GM10266 (cell line): ENCODE measurements at regions not wholly inside any gene's neighbourhood (a gene's known extent, or its start where the extent isn't known, plus 50 kb on each side); places are given as distances from the start of the nearest gene placed in this dataset.

Experiments used
- DNase-seq: peaks from one replicate; pipeline ENCODE4 v3.0.0; 2012; ENCODE audit errors: extremely low spot score
- TF ChIP-seq, protein P1 (sequence below): IDR thresholded peaks from 2 replicates; pipeline ENCODE4 v1.5.1; 2012; ENCODE audit warnings: mild to moderate bottlenecking, low read depth; ENCODE audit not compliant: control insufficient read depth, insufficient read depth; ENCODE audit errors: missing control alignments

GRCh38 chr3:14345496-14346150 lies 56.8 kb upstream of the SLC6A6 start:
- DNase-seq, result no peak
- TF ChIP-seq, protein P1, sequence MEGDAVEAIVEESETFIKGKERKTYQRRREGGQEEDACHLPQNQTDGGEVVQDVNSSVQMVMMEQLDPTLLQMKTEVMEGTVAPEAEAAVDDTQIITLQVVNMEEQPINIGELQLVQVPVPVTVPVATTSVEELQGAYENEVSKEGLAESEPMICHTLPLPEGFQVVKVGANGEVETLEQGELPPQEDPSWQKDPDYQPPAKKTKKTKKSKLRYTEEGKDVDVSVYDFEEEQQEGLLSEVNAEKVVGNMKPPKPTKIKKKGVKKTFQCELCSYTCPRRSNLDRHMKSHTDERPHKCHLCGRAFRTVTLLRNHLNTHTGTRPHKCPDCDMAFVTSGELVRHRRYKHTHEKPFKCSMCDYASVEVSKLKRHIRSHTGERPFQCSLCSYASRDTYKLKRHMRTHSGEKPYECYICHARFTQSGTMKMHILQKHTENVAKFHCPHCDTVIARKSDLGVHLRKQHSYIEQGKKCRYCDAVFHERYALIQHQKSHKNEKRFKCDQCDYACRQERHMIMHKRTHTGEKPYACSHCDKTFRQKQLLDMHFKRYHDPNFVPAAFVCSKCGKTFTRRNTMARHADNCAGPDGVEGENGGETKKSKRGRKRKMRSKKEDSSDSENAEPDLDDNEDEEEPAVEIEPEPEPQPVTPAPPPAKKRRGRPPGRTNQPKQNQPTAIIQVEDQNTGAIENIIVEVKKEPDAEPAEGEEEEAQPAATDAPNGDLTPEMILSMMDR, result no peak

- no peak for DNase-seq
- TF ChIP-seq, protein P1, result no peak
These were observed 56.2 kb upstream of the SLC6A6 start for GRCh38 chr3:14346191-14346590.

GRCh38 chr3:14346642-14347041 lies 55.8 kb upstream of the SLC6A6 start:
- no peak for DNase-seq
- TF ChIP-seq, protein P1, result no peak

GRCh38 chr3:14347110-14347509 lies 55.3 kb upstream of the SLC6A6 start:
- TF ChIP-seq, protein P1, result no peak
- DNase-seq, result no peak

GRCh38 chr3:14351617-14352001 lies 50.8 kb upstream of the SLC6A6 start:
- TF ChIP-seq, protein P1, result no peak
- DNase-seq, result no peak

DNA sequence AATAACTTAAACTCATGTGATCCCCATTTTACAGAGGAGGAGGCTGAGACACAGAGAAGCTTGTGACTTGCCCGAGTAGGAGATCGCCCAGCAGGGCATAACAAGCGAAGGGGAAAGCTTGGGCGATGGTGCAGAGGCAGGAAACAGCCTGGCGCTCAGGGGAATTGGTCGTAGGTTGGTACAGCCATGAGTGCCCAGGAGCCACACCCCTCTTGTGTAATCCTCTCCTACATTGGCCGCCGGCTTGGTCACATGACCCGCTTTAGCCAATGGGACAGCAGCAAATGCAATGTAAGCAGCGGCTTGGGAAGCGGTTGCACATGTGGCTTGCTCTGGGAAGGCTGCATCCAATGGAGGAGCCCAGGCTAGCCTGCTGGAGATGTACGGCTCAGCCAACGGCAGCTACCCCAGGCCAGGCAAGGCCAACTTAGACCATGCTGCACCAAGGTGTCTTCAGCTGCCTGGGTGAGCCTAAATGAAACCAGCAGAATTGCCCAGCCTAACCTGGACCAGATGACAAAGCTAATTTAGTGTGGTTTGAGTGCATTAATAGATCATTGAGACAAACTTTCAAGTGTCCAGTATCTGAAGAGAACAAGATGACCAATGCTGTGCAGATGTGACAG lies 50.3 kb upstream of the SLC6A6 start:
- TF ChIP-seq, protein P1, result no peak
- no peak for DNase-seq
